VCaP (cell line): ENCODE measurements at regions not wholly inside any gene's neighbourhood (a gene's known extent, or its start where the extent isn't known, plus 50 kb on each side); places are given as distances from the start of the nearest gene placed in this dataset.

Experiments used
- H3K27ac ChIP-seq: fragments of 450-650 bp; 2 replicates; pipeline ENCODE4 v1.5.1; 2017
- CTCF ChIP-seq: fragments of 450-650 bp; conservative IDR thresholded peaks from 2 replicates; pipeline ENCODE4 v1.5.1; 2017; ENCODE audit warnings: mild to moderate bottlenecking, moderate library complexity

- TF ChIP-seq CTCF, result peak; percentile 54
- no peak overlapping the region for H3K27ac ChIP-seq
These were observed 739.3 kb upstream of the NDST4 start for GRCh38 chr4:115852767-115853091.

- peak; percentile 85 for TF ChIP-seq CTCF
- H3K27ac ChIP-seq, result no peak overlapping the region
These were observed 738.7 kb upstream of the NDST4 start for GRCh38 chr4:115851918-115852766.

GRCh38 chr4:115850799-115851509 lies 737.5 kb upstream of the NDST4 start:
- TF ChIP-seq CTCF, result no peak
- no peak overlapping the region for H3K27ac ChIP-seq

GRCh38 chr4:115844180-115844579 lies 730.8 kb upstream of the NDST4 start:
- TF ChIP-seq CTCF, result no peak
- H3K27ac ChIP-seq, result peak overlapping the region; percentile 73

GRCh38 chr4:115841871-115842270 lies 728.5 kb upstream of the NDST4 start:
- TF ChIP-seq CTCF, result no peak
- no peak overlapping the region for H3K27ac ChIP-seq

- no peak for TF ChIP-seq CTCF
- no peak overlapping the region for H3K27ac ChIP-seq
These were observed 721.0 kb upstream of the NDST4 start for GRCh38 chr4:115834441-115834840.

- H3K27ac ChIP-seq, result no peak overlapping the region
- no peak for TF ChIP-seq CTCF
These were observed 711.2 kb upstream of the NDST4 start for GRCh38 chr4:115824630-115825029.
